ENCODE measurements at regions not wholly inside any gene's neighbourhood (a gene's known extent, or its start where the extent isn't known, plus 50 kb on each side); places are given as distances from the start of the nearest gene placed in this dataset.

- TF ChIP-seq NR2C2 (CRISPR knock-in tag; IDR thresholded peaks at IDR 0.05), result no peak
- TF ChIP-seq STAT6 (CRISPR knock-in tag; conservative IDR thresholded peaks at IDR 0.05; ENCODE audit: low read depth), result no peak
- no peak for TF ChIP-seq AFF4 (CRISPR knock-in tag; IDR thresholded peaks at IDR 0.05; ENCODE audit: borderline replicate concordance)
- TF ChIP-seq FOXK1 (CRISPR knock-in tag; IDR thresholded peaks at IDR 0.05), result no peak
- no peak for TF ChIP-seq CTCF (IDR thresholded peaks at IDR 0.05)
- TF ChIP-seq E2F5 (CRISPR knock-in tag; IDR thresholded peaks at IDR 0.05), result no peak
- no peak for TF ChIP-seq MLX (CRISPR knock-in tag; IDR thresholded peaks at IDR 0.05)
- TF ChIP-seq ZNF423 (CRISPR knock-in tag; IDR thresholded peaks at IDR 0.05), result no peak
- no peak for TF ChIP-seq ATF1 (CRISPR knock-in tag; IDR thresholded peaks at IDR 0.05)
- no peak for TF ChIP-seq OVOL2 (CRISPR knock-in tag; IDR thresholded peaks at IDR 0.05; ENCODE audit: borderline replicate concordance)
- no peak for TF ChIP-seq ZNF232 (CRISPR knock-in tag; IDR thresholded peaks at IDR 0.05)
- no peak for TF ChIP-seq JUN (CRISPR knock-in tag; IDR thresholded peaks at IDR 0.05)
Observed at GRCh38 chr3:162278834-162279233, 782.2 kb downstream of the OTOL1 start.

Measured in WTC11 (cell line).